ENCODE measurements at regions not wholly inside any gene's neighbourhood (a gene's known extent, or its start where the extent isn't known, plus 50 kb on each side); places are given as distances from the start of the nearest gene placed in this dataset.

GRCh38 chr16:63361032-63361624 lies 1324.9 kb upstream of the CDH8 start:
- no peak overlapping the region for H3K9ac ChIP-seq (ENCODE audit: low read length)
- no peaks in the 10 kb centered on the region for H3K27me3 ChIP-seq (ENCODE audit: insufficient read depth, low read depth, low read length)
- no peak overlapping the region for H3K27ac ChIP-seq (ENCODE audit: low read length)
- no peak overlapping the region for H3K4me2 ChIP-seq (ENCODE audit: low read length)
- H3K9me3 ChIP-seq (ENCODE audit: low read length): no peaks in the 10 kb centered on the region
- no peaks in the 10 kb centered on the region for H4K20me1 ChIP-seq (ENCODE audit: insufficient read depth)
- H3K36me3 ChIP-seq (ENCODE audit: insufficient read depth, low read length): no peaks in the 10 kb centered on the region
- peak; percentile 91 for TF ChIP-seq RAD21 (conservative IDR thresholded peaks at IDR 0.05)
- TF ChIP-seq, protein P1, sequence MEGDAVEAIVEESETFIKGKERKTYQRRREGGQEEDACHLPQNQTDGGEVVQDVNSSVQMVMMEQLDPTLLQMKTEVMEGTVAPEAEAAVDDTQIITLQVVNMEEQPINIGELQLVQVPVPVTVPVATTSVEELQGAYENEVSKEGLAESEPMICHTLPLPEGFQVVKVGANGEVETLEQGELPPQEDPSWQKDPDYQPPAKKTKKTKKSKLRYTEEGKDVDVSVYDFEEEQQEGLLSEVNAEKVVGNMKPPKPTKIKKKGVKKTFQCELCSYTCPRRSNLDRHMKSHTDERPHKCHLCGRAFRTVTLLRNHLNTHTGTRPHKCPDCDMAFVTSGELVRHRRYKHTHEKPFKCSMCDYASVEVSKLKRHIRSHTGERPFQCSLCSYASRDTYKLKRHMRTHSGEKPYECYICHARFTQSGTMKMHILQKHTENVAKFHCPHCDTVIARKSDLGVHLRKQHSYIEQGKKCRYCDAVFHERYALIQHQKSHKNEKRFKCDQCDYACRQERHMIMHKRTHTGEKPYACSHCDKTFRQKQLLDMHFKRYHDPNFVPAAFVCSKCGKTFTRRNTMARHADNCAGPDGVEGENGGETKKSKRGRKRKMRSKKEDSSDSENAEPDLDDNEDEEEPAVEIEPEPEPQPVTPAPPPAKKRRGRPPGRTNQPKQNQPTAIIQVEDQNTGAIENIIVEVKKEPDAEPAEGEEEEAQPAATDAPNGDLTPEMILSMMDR (IDR thresholded peaks at IDR 0.05; ENCODE audit: poor library complexity, severe bottlenecking): peak; percentile 86
- TF ChIP-seq TAF1 (IDR thresholded peaks at IDR 0.05; ENCODE audit: low read depth): no peak
- peak; percentile 87 for TF ChIP-seq SMC3 (conservative IDR thresholded peaks at IDR 0.05; ENCODE audit: poor library complexity)
- H3K4me3 ChIP-seq (ENCODE audit: low read length): no peak overlapping the region
- H3K9me2 ChIP-seq (ENCODE audit: insufficient read depth, low read length): no peaks in the 10 kb centered on the region
- no peaks in the 10 kb centered on the region for H3F3A ChIP-seq (ENCODE audit: insufficient read depth, low read length, poor library complexity, severe bottlenecking)
- no peaks in the 10 kb centered on the region for H3K79me2 ChIP-seq (replicated peaks; ENCODE audit: insufficient read depth, low read length)
- no peak overlapping the region for H2AFZ ChIP-seq (ENCODE audit: low read depth, low read length)

DNA sequence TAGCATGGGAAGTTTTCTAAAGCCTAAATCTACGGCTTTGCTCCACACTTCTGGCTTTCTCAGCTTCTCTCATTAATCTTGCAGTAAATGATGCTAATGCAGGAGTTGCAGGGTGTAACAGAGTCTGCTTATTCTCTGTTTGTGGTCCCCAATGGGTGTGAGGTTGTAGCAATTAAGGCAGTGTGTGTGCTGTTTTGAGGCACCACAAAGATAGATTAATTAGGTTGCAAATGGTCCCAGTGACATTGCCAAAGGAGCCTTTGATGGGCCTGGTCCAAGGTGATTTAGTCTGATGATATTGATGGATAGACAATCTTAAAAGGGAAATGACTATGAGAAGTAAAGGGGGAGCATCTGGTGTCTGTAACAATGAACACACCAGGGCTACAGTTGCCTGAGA lies 1313.7 kb upstream of the CDH8 start:
- H3K4me2 ChIP-seq (ENCODE audit: low read length): no peak overlapping the region
- no peak overlapping the region for H2AFZ ChIP-seq (ENCODE audit: low read depth, low read length)
- no peaks in the 10 kb centered on the region for H3K27me3 ChIP-seq (ENCODE audit: insufficient read depth, low read depth, low read length)
- no peak overlapping the region for H3K27ac ChIP-seq (ENCODE audit: low read length)
- H3K9ac ChIP-seq (ENCODE audit: low read length): no peak overlapping the region
- H3K4me3 ChIP-seq (ENCODE audit: low read length): no peak overlapping the region
- TF ChIP-seq SMC3 (conservative IDR thresholded peaks at IDR 0.05; ENCODE audit: poor library complexity) (no peak), TAF1 (IDR thresholded peaks at IDR 0.05; ENCODE audit: low read depth) (no peak), EZH2 (IDR thresholded peaks at IDR 0.05; ENCODE audit: borderline replicate concordance, insufficient read depth, low read length, poor library complexity, severe bottlenecking) (no peak), MXI1 (conservative IDR thresholded peaks at IDR 0.05; ENCODE audit: poor library complexity, severe bottlenecking) (no peak), RAD21 (conservative IDR thresholded peaks at IDR 0.05) (no peak), POLR2AphosphoS5 (IDR thresholded peaks at IDR 0.05) (no peak)
- TF ChIP-seq, protein P1 (IDR thresholded peaks at IDR 0.05; ENCODE audit: poor library complexity, severe bottlenecking): no peak
- TF ChIP-seq, protein P2, sequence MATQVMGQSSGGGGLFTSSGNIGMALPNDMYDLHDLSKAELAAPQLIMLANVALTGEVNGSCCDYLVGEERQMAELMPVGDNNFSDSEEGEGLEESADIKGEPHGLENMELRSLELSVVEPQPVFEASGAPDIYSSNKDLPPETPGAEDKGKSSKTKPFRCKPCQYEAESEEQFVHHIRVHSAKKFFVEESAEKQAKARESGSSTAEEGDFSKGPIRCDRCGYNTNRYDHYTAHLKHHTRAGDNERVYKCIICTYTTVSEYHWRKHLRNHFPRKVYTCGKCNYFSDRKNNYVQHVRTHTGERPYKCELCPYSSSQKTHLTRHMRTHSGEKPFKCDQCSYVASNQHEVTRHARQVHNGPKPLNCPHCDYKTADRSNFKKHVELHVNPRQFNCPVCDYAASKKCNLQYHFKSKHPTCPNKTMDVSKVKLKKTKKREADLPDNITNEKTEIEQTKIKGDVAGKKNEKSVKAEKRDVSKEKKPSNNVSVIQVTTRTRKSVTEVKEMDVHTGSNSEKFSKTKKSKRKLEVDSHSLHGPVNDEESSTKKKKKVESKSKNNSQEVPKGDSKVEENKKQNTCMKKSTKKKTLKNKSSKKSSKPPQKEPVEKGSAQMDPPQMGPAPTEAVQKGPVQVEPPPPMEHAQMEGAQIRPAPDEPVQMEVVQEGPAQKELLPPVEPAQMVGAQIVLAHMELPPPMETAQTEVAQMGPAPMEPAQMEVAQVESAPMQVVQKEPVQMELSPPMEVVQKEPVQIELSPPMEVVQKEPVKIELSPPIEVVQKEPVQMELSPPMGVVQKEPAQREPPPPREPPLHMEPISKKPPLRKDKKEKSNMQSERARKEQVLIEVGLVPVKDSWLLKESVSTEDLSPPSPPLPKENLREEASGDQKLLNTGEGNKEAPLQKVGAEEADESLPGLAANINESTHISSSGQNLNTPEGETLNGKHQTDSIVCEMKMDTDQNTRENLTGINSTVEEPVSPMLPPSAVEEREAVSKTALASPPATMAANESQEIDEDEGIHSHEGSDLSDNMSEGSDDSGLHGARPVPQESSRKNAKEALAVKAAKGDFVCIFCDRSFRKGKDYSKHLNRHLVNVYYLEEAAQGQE (IDR thresholded peaks at IDR 0.05; ENCODE audit: borderline replicate concordance): no peak
- no peaks in the 10 kb centered on the region for H3K36me3 ChIP-seq (ENCODE audit: insufficient read depth, low read length)
- no peaks in the 10 kb centered on the region for H4K20me1 ChIP-seq (ENCODE audit: insufficient read depth)
- no peaks in the 10 kb centered on the region for H3K9me2 ChIP-seq (ENCODE audit: insufficient read depth, low read length)
- H3F3A ChIP-seq (ENCODE audit: insufficient read depth, low read length, poor library complexity, severe bottlenecking): no peaks in the 10 kb centered on the region
- peaks cover 2% of the 10 kb centered on the region for H3K9me3 ChIP-seq (ENCODE audit: low read length)
- no peaks in the 10 kb centered on the region for H3K79me2 ChIP-seq (replicated peaks; ENCODE audit: insufficient read depth, low read length)
